ENCODE measurements at regions not wholly inside any gene's neighbourhood (a gene's known extent, or its start where the extent isn't known, plus 50 kb on each side); places are given as distances from the start of the nearest gene placed in this dataset.
"Not testable (repeated sequence)": the region's sequence is repeated elsewhere in the genome, so short reads cannot be mapped to it uniquely, and the experiment has no call there.

DNA sequence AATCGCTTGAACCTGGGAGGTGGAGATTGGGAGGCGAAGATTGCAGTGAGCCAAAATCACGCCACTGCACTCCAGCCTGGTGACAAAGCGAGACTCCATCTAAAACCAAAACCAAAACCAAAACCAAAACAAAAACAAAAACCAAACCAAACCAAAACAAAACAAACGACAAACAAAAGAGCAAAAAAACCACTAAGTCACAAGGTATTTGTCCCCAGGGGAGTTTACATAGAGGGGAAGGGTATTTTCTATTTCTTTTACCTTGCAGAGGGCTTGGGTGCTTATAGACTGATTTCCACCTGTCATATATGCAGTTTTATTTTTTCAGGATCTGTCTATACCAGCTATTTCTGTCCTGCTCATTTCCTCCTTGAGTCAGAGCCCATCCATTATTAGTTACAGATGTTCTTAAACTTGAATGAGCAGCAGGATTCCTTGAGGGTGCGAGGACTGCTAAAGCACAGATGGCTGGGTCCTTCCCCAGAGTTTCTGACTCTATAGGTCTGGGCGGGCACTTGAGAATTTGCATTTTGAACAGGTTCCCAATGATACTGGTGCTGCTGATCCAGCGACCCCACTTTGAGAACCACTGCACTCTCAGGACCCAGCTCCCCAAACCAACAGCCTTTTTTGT, 102.2 kb upstream of the UXS1 start:
- DNase-seq (ENCODE audit: missing footprints) (no peak), ATAC-seq (no peak)
- intact Hi-C loops (cut with DNase I) = no loop called here

DNA sequence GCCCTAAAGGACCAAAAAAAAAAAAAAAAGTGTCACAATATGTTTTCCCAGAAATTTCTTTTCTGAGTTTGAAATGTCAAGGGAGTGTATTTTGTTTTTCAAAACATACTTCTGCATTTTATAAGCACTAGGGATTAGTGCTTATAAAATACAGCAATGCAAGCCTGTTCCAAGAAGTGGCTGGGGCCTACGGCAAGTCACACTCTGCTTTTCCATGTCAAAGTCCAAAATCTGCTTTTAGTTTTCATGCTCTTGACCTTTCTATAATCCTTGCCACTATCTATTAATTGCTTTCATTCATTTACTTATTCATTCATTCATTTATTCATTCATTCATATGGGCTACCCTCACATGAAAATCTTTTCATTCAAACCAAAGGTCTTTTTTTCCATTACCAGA, 100.1 kb upstream of the UXS1 start:
- intact Hi-C loops (cut with DNase I) = no loop called here
- ATAC-seq (no peak), DNase-seq (ENCODE audit: missing footprints) (no peak)

DNA sequence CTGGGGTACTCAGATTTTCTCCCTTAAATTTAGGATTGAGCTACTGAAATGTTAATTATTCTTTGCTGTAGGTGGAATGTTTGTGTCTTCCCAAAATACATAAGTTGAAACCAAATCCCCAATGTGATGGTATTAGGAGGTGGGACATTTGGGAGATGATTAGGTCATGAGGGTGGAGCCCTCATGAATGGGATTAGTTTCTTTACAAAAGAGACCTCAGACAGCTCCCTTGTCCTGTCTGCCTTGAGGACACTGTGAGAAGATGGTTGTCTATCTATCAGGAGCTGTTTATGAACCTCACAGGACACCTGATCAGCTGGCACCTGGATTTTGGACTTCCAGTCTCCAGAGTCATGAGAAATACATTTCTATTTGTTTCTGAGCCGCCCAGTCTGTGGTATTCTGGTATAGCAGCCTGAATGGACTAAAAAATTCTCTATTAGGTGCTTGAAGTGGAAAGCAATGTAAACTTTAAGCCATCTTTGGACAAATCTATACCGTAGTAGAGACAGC, 99.2 kb upstream of the UXS1 start:
- DNase-seq (ENCODE audit: missing footprints) (no peak), ATAC-seq (no peak)
- intact Hi-C loops (cut with DNase I) = no loop called here

GRCh38 chr2:106292627-106293026, 98.5 kb upstream of the UXS1 start:
- DNase-seq (ENCODE audit: missing footprints) (no peak), ATAC-seq (no peak)
- intact Hi-C loops (cut with DNase I) = no loop called here

DNA sequence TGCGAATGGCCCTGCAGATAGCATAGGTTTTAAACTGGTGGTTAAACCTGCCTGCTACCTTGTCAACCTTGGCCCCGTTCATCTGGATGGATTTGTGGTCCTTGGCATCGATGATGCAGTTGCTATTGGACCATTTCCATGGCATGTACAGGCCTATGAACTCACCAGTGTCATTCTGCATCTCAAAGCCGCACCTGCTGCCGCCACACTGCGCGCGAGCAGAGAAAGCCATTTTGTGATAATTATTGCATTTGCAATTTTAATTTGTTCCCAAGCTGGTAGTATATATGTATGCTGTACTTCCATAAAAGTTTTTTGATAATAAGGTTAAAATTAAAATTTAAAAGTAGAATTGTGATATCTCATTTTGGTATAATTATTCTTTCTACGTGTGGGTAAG, 94.8 kb upstream of the UXS1 start:
- no peak for DNase-seq (ENCODE audit: missing footprints)
- no peak for ATAC-seq
- intact Hi-C loops (cut with DNase I) = no loop called here

DNA sequence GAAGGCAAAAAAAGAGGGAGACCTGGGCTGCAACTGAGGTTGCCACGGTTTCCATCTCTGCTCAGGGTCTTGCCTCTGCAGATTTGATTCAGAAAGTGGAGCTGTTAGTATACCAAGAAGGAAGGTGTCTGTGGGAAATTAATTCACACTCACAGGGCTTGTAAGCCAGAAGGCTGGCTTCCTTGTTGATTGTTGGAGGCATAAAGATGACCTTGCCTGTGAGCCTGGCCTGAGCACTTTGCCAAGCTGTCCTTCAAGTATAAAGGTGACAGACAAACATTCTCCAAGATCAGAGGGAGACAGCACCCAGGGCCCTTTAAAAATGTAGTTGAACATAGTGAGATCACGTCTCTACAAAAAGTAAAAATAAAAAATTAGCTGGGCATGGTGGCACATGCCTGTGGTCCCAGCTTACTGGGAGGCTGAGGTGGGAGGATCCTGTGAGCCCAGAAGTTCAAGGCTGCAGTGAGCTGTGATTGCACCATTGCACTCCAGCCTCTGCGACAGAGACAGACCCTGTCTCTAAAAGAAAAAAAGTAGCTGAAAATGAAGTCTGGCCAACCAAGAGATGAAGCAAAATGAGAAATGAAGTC, 91.2 kb upstream of the UXS1 start:
- no peak for ATAC-seq
- DNase-seq (ENCODE audit: missing footprints) = no peak
- intact Hi-C loops (cut with DNase I) = no loop called here

- intact Hi-C loops (cut with DNase I) = no loop called here
- DNase-seq (ENCODE audit: missing footprints) (no peak), ATAC-seq (no peak)
Measured at GRCh38 chr2:106284691-106285202, 90.6 kb upstream of the UXS1 start.

DNA sequence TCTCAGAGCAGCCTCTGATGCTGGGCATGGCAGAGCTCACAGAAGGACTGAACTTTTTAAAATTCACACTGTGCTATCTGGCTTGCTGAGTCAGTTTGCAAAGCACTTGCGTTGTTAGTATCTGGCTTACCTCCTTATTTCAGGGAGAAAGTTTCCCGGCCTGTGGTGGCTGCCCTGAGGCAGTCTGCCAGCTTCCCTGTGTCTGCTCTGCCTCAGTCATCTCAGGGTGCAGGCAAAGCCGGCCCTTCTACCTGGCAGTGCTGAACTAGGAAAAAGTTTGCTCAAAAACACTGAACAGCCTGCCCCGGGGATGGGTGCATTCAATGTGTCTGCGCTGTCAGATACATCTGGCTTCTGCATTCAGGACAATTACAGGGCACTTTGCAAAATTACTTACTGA, 90.2 kb upstream of the UXS1 start:
- intact Hi-C loops (cut with DNase I) = no loop called here
- ATAC-seq = peak; percentile 26
- DNase-seq (ENCODE audit: missing footprints) = no peak

- intact Hi-C loops (cut with DNase I); DNase-seq (ENCODE audit: missing footprints); ATAC-seq: not testable (repeated sequence)
Measured at GRCh38 chr2:106283228-106284152, 89.4 kb upstream of the UXS1 start.

- DNase-seq (ENCODE audit: missing footprints) = no peak
- no peak for ATAC-seq
- intact Hi-C loops (cut with DNase I) = no loop called here
Measured at GRCh38 chr2:106282462-106283170, 88.5 kb upstream of the UXS1 start.

DNA sequence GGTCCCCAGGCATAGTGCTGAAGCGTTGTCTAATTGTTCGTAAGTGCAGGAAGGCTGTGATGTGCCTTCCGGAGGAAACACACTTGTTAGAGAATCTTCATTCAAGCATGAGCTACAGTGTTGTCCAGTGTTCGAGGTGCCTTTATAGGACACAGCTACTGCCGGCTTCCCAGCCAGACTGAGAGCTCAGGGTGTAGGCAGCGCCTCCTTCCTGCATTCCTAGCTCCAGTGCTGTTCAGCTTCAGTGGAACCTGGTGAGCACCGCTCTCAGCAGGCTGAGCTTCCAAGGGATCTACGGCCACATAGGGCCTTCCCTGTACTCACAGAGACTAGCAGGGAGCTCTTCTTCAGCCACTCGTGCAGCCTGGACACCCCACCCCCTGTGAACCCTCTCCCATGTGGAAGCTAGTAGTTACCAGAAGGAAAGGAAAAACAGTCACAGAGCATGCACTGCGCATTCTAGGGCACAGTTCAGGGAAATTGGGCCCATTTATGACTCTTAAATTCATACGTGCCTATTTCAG, 87.9 kb upstream of the UXS1 start:
- DNase-seq (ENCODE audit: missing footprints); ATAC-seq; intact Hi-C loops (cut with DNase I): not testable (repeated sequence)

DNA sequence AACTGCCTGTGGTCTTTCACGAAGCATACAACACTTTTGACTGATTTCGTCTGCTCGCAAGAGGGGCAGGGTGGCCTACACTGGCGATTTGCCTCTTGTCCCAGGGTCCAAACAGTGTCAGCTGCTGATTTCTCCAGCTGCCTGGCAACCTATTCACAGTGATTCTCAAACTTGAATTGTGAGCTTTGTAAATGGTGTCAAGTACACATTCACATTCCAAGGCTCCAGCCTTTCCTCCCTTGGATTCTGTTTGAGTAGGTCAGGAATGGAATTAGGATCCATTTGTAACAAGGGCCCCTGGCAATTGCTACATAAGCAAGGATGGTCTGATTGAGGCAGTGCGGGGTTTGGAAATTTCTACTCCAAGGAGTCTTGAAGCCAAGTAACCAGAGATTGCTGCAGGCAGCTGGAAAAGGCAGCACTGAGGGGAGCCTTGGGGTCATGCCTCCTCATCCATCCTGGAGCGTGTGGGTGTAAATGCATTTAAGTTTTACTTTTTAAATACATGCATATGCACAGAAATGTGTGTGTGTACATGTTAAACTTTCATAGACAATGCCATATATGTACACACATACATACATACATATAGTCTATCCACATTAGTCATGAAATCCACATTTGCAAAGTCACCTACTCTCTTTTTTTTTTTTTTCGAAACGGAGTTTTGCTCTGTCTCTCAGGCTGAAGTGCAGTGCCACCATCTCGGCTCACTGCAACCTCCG, 86.8 kb upstream of the UXS1 start:
- no peak for ATAC-seq
- no peak for DNase-seq (ENCODE audit: missing footprints)
- intact Hi-C loops (cut with DNase I) = no loop called here

- intact Hi-C loops (cut with DNase I) = no loop called here
- DNase-seq (ENCODE audit: missing footprints) = no peak
- no peak for ATAC-seq
Measured at GRCh38 chr2:106280224-106280623, 86.1 kb upstream of the UXS1 start.

GRCh38 chr2:106278112-106278876, 84.2 kb upstream of the UXS1 start:
- no peak for ATAC-seq
- no peak for DNase-seq (ENCODE audit: missing footprints)
- intact Hi-C loops (cut with DNase I) = no loop called here

- intact Hi-C loops (cut with DNase I) = no loop called here
- ATAC-seq (no peak), DNase-seq (ENCODE audit: missing footprints) (no peak)
Measured at GRCh38 chr2:106277426-106277825, 83.3 kb upstream of the UXS1 start.

DNA sequence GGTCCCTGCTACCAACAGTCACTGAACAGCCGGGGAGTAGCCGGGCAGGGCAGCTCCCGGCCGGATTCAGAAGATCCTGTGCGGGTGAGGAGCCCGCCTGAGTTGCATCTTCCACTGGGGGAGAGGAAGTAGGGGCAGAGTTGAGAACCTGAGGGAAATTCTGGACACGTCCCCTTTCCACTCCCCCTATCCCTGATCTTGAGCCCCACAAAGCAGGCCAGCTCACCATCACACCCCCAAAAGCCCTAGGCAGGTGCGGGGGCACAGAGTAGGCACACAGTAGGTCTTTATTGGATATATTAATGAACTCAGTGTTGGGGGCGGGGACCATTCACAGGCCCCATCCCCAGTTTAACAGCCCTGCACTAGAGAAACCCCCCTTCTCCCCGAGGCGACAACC, 81.9 kb upstream of the UXS1 start:
- DNase-seq (ENCODE audit: missing footprints) (no peak), ATAC-seq (no peak)
- intact Hi-C loops (cut with DNase I) = no loop called here

DNA sequence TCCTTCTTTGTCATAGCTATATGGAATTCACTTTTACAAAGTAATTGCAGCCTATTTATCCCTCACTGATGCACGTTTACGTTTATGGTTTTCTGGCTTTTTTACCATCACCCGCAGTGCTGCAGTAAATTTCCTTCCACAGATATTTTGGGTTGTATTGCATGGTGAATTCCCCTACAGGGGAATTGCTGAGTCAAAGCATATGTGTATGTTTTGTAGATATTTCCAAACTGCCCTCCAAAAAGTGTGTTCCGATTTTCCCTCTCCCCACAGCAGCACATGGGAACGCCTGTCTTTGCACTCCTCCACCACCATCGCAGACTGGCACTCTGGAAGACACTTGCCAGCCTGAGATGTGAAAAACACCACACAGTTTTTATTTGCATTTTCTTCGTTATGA, 80.6 kb upstream of the UXS1 start:
- no peak for ATAC-seq
- intact Hi-C loops (cut with DNase I) = no loop called here
- no peak for DNase-seq (ENCODE audit: missing footprints)

All from Right ventricle myocardium inferior (tissue), 1 donor.